ENCODE measurements at regions not wholly inside any gene's neighbourhood (a gene's known extent, or its start where the extent isn't known, plus 50 kb on each side); places are given as distances from the start of the nearest gene placed in this dataset.

GRCh38 chr19:31529121-31529520 is 179.9 kb upstream of the TSHZ3 start:
- no peak overlapping the region for H3K27ac ChIP-seq (ENCODE audit: low read length)
- H3K9me3 ChIP-seq (replicated peaks; ENCODE audit: insufficient read depth, low read length): no peaks in the 10 kb centered on the region
- no peaks in the 10 kb centered on the region for H4K20me1 ChIP-seq (ENCODE audit: insufficient read depth, low read length)
- H3K9me2 ChIP-seq (replicated peaks; ENCODE audit: insufficient read depth, low read length): no peaks in the 10 kb centered on the region
- H3K27me3 ChIP-seq (replicated peaks; ENCODE audit: insufficient read depth, low read length): peaks cover 11% of the 10 kb centered on the region; the same call in 1 of the 2 replicates
- H3K4me3 ChIP-seq (ENCODE audit: low read length): no peak overlapping the region
- no peak overlapping the region for H3K9ac ChIP-seq (ENCODE audit: low read length)
- H3K4me2 ChIP-seq (ENCODE audit: low read depth, low read length): no peak overlapping the region
- H3K4me1 ChIP-seq (ENCODE audit: low read length): no peaks in the 10 kb centered on the region
- DNase-seq: no peak
- H2AFZ ChIP-seq (ENCODE audit: low read length): no peak overlapping the region
- no peaks in the 10 kb centered on the region for H3K79me2 ChIP-seq (ENCODE audit: low read length)
- TF ChIP-seq CTCF (IDR thresholded peaks at IDR 0.05; ENCODE audit: low read length) (no peak), EZH2phosphoT487 (IDR thresholded peaks at IDR 0.05; ENCODE audit: low read length) (no peak), EZH2 (optimal IDR thresholded peaks at IDR 0.05; ENCODE audit: low read depth, low read length) (no peak)
- no peaks in the 10 kb centered on the region for H3F3A ChIP-seq (ENCODE audit: insufficient read depth, low read length)
- H3K36me3 ChIP-seq (replicated peaks; ENCODE audit: insufficient read depth, low read length): no peaks in the 10 kb centered on the region

GRCh38 chr19:31530781-31531180 is 181.5 kb upstream of the TSHZ3 start:
- no peak overlapping the region for H3K27ac ChIP-seq (ENCODE audit: low read length)
- H3K9ac ChIP-seq (ENCODE audit: low read length): no peak overlapping the region
- no peak overlapping the region for H3K4me3 ChIP-seq (ENCODE audit: low read length)
- H3K27me3 ChIP-seq (replicated peaks; ENCODE audit: insufficient read depth, low read length): peaks cover 16% of the 10 kb centered on the region; the same call in 1 of the 2 replicates
- no peaks in the 10 kb centered on the region for H3K9me3 ChIP-seq (replicated peaks; ENCODE audit: insufficient read depth, low read length)
- TF ChIP-seq EZH2phosphoT487 (IDR thresholded peaks at IDR 0.05; ENCODE audit: low read length): no peak
- TF ChIP-seq EZH2 (optimal IDR thresholded peaks at IDR 0.05; ENCODE audit: low read depth, low read length): no peak
- TF ChIP-seq CTCF (IDR thresholded peaks at IDR 0.05; ENCODE audit: low read length): no peak
- no peak for DNase-seq
- H3F3A ChIP-seq (ENCODE audit: insufficient read depth, low read length): no peaks in the 10 kb centered on the region
- H3K36me3 ChIP-seq (replicated peaks; ENCODE audit: insufficient read depth, low read length): no peaks in the 10 kb centered on the region
- no peaks in the 10 kb centered on the region for H4K20me1 ChIP-seq (ENCODE audit: insufficient read depth, low read length)
- H2AFZ ChIP-seq (ENCODE audit: low read length): no peak overlapping the region
- H3K9me2 ChIP-seq (replicated peaks; ENCODE audit: insufficient read depth, low read length): no peaks in the 10 kb centered on the region
- H3K4me2 ChIP-seq (ENCODE audit: low read depth, low read length): no peak overlapping the region
- H3K79me2 ChIP-seq (ENCODE audit: low read length): no peaks in the 10 kb centered on the region
- no peaks in the 10 kb centered on the region for H3K4me1 ChIP-seq (ENCODE audit: low read length)

GRCh38 chr19:31531326-31531725 is 182.1 kb upstream of the TSHZ3 start:
- no peak overlapping the region for H3K9ac ChIP-seq (ENCODE audit: low read length)
- H3K36me3 ChIP-seq (replicated peaks; ENCODE audit: insufficient read depth, low read length): no peaks in the 10 kb centered on the region
- H3K9me3 ChIP-seq (replicated peaks; ENCODE audit: insufficient read depth, low read length): no peaks in the 10 kb centered on the region
- no peak overlapping the region for H2AFZ ChIP-seq (ENCODE audit: low read length)
- H3K27me3 ChIP-seq (replicated peaks; ENCODE audit: insufficient read depth, low read length): peaks cover 16% of the 10 kb centered on the region; the same call in 1 of the 2 replicates
- no peaks in the 10 kb centered on the region for H3K4me1 ChIP-seq (ENCODE audit: low read length)
- H3K4me3 ChIP-seq (ENCODE audit: low read length): no peak overlapping the region
- no peak for DNase-seq
- no peak overlapping the region for H3K27ac ChIP-seq (ENCODE audit: low read length)
- no peaks in the 10 kb centered on the region for H4K20me1 ChIP-seq (ENCODE audit: insufficient read depth, low read length)
- no peak for TF ChIP-seq EZH2phosphoT487 (IDR thresholded peaks at IDR 0.05; ENCODE audit: low read length)
- TF ChIP-seq EZH2 (optimal IDR thresholded peaks at IDR 0.05; ENCODE audit: low read depth, low read length): no peak
- no peak for TF ChIP-seq CTCF (IDR thresholded peaks at IDR 0.05; ENCODE audit: low read length)
- no peaks in the 10 kb centered on the region for H3K9me2 ChIP-seq (replicated peaks; ENCODE audit: insufficient read depth, low read length)
- no peaks in the 10 kb centered on the region for H3K79me2 ChIP-seq (ENCODE audit: low read length)
- no peaks in the 10 kb centered on the region for H3F3A ChIP-seq (ENCODE audit: insufficient read depth, low read length)
- H3K4me2 ChIP-seq (ENCODE audit: low read depth, low read length): no peak overlapping the region

Measured in MM.1S (cell line).